GM21526 (cell line): ENCODE measurements at regions not wholly inside any gene's neighbourhood (a gene's known extent, or its start where the extent isn't known, plus 50 kb on each side); places are given as distances from the start of the nearest gene placed in this dataset.
"Not testable (repeated sequence)": the region's sequence is repeated elsewhere in the genome, so short reads cannot be mapped to it uniquely, and the experiment has no call there.

Experiments used
- ATAC-seq: cut with Tn5 transposase; IDR thresholded peaks from one replicate; pipeline ENCODE4 v1.9.1; 2021; ENCODE audit warnings: moderate library complexity; ENCODE audit not compliant: unreplicated experiment, low FRiP score

- ATAC-seq = not testable (repeated sequence)
Measured at GRCh38 chr15:22519213-22519612, 60.5 kb downstream of the GOLGA6L22 start.

- not testable (repeated sequence) for ATAC-seq
Measured at GRCh38 chr15:22526537-22526936, 67.8 kb downstream of the GOLGA6L22 start.

- ATAC-seq = peak; percentile 53
Measured at GRCh38 chr15:22527016-22527415, 68.3 kb downstream of the GOLGA6L22 start.

- ATAC-seq = not testable (repeated sequence)
Measured at GRCh38 chr15:22529200-22529599, 70.5 kb downstream of the GOLGA6L22 start.

GRCh38 chr15:22559701-22560100 lies 101.0 kb downstream of the GOLGA6L22 start:
- ATAC-seq = not testable (repeated sequence)

- ATAC-seq = not testable (repeated sequence)
Measured at GRCh38 chr15:22561716-22562115, 103.0 kb downstream of the GOLGA6L22 start.

DNA sequence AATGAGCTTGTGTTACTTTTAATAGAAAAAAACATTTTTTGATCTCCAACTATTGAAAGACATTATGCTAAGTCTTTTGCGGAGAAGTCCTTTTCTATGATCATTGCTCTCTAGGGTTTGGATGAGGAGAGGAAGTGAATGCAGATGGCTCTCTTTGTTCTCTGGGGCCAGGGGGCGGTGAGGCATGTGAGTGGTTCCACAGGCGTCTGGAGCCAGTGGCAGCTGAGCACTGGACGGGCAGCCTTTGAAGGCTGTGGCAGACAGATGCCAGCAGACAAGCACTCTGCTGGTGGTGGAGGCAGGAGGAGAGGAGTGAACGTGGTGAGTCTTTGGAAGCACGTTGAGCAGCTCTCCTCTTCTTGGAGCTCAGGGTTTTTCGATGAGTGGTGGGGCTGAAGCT lies 107.8 kb downstream of the GOLGA6L22 start:
- ATAC-seq = not testable (repeated sequence)

DNA sequence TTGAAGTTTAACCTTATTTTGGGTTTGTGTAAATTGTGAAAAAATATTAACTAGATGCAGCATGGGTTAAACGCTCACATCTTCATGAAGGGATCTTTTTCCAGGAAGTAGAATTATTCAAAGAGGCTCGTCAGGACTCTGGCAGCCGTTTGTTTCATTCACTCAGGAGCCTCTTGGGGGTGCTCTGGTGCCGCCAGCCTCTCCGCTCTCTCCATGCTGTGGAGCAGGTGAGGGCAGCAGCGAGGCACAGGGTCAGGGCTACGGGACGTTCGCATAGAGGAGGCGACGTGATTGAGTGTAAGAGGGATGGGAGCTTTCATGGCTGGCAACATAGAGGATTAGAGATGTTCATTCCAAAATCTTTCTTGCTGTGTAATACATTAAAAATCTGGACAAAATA lies 110.8 kb downstream of the GOLGA6L22 start:
- ATAC-seq = not testable (repeated sequence)

DNA sequence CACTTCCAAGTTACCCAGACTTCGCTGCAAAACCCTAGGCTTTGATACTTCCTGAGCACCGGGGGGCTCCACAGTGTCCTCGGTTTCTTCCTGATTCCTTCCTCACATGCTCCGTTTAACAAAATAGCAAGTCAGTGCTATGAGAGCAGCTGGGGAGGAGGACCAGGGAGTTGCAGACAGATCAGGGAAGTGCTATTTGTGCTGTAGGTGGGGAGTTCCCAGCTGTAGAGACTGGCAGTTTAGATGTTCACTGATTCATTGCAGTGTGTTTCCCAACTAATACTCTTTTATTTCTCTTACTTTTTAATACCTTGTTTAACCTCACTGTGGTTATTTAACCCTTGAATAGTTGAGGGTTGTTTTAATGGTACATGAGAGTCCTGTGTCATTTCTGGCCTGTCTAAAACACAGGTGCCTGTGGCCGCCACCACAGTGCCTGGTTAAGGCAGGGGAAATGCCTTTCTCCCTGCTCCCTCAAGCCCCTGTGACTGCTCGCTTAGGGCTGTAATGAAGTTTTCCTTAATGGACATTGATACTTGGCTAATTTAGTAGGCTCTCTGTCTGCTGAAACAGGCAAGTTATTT lies 113.5 kb downstream of the GOLGA6L22 start:
- not testable (repeated sequence) for ATAC-seq

GRCh38 chr15:22572792-22573191 lies 114.1 kb downstream of the GOLGA6L22 start:
- ATAC-seq = not testable (repeated sequence)

DNA sequence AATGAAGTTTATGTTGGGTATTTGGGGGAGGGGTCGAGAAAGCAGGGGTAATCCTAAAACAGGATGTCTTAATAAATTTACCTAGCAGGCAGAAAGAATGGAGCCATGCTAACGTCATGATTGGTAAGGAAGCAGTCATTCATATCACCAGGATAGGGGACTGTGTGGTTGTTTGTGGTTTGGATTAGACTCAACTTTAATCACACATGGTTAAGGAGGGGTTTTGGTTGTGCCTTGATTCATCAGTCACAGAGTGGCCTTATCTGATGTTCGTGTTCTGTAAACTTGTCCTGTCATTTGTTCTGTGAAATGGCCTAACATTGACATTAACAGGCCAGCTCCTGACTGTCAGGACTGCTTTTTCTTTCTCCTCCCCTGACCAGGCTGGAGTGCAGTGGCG lies 119.1 kb downstream of the GOLGA6L22 start:
- not testable (repeated sequence) for ATAC-seq

DNA sequence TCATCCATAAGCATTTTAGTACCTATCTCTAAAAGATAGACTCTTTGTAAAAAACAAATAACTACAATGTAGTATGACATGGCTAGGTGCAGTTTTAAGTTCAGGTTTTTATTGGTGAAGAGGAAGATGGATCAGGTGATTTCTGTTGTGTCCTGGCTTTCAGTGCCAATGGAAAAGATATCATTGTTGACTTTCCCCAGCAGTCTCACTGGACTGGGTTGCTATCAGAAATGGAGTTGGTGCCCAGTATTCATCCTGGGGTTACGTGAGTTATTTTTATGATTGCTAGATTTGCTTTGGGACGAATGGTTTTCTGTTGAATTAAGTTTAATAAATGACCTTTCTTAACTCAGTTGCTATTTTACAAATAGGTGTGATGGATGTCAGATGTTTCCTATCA lies 120.5 kb downstream of the GOLGA6L22 start:
- not testable (repeated sequence) for ATAC-seq

DNA sequence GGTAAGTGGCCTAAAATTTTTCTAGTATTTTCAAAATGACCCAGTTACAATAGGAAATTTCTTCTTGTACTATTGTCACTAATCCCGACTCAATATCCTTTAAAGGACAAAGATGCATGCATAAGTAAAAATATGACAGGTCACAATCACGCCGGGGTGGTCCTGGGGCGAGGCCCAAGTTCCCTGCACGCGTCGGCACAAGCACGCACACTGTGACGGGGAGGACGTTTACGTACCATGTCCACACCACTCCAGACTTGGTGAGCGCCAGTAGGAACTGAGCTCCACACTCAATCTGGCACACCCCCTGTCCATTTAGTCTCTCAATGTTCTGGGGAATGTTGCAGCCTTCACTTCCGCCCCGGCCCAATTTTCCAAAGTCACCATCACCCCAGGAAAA lies 128.7 kb downstream of the GOLGA6L22 start:
- ATAC-seq = not testable (repeated sequence)

DNA sequence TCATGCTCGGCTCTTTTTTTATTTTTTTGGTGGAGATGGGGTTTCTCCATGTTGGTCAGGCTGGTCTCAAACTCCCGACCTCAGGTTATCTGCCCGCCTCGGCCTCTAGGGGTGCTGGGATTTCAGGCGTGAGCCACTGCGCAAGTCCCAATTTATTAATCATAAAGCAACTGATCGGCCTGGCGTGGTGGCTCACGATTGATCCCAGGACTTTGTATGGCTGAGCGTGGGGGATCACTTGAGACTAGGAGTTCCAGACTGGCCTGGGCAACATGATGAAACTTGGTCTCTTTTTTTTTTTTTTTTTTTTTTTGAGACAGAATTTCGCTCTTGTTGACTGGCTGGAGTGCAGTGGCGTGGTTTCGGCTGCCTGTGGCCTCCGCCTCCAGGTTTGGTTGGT lies 139.8 kb downstream of the GOLGA6L22 start:
- not testable (repeated sequence) for ATAC-seq

- ATAC-seq = not testable (repeated sequence)
Measured at GRCh38 chr15:22599526-22600320, 141.0 kb downstream of the GOLGA6L22 start.

- not testable (repeated sequence) for ATAC-seq
Measured at GRCh38 chr15:22616976-22617375, 158.3 kb downstream of the GOLGA6L22 start.

- not testable (repeated sequence) for ATAC-seq
Measured at GRCh38 chr15:22631789-22632188, 154.7 kb upstream of the NIPA1 start.

- ATAC-seq = not testable (repeated sequence)
Measured at GRCh38 chr15:22639983-22640382, 146.5 kb upstream of the NIPA1 start.

DNA sequence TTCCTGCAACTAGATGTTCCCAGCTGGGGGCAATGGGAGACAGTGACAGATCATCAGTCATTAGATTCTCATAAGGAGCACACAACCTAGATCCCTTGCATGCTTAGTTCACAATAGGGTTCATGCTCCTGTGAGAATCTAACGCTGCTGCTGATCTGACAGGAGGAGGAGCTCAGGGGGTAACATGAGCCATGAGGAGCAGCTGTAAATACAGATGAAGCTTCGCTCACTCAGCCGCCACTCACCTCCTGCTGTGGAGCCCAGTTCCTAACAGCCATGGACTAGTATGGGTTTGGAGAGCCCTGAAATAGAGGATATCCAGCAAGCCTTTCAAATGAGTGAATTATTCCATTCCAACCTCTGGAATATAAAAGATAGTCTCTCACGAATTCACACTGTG lies 137.0 kb upstream of the NIPA1 start:
- ATAC-seq = not testable (repeated sequence)

DNA sequence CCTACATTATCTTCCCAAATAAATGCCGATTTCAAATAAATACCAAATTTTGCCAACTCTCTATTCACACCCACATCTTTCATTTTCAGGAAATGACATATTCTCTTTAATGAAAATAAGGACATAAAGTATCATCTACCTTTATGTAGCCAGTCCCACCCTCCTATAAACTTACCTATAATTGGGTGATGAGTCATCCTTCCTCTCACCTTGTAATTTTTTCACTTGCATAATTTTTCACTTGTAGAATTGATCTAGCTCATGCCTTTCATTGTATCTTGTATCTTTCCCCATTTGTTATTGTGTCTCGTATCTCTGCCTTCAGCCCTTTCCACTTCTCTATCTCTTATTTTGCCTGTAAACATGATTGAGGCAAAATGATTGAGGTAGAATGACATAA lies 135.3 kb upstream of the NIPA1 start:
- not testable (repeated sequence) for ATAC-seq

DNA sequence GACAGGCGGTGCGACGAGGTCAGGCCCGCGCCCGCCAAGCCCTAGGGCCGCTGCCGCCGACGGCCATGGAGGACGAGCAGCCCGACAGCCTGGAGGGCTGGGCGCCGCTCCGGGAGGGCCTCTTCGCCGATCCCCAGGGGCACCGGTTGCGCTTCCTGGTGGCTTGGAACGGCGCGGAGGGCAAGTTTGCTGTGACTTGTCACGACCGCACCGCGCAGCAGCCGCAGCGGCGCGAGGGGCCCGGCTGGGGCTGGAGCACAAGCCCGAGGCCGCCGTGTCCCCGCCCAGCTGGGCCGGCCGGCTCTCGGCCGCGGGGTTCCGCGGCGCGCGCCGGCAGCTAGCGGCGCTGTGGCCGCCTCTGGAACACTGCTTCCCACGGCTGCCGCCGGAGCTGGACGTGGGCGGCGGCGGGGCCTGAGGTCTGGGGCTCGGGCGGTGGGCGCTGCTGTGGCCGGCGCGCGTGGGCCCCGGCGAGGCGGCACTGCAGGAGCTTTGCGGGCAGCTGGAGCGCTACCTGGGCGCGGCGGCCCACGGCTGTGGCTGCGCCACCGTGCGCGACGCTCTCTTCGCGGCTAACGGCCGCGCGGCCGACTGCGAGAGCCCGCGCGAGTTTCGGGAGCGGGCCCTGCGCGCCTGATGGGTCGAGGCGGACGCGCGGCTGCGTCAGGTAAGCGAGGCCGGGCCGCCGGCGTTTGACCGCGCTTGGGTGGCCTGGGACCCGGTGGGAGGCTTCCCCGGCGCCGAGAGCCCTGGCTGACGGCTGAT lies 122.0 kb upstream of the NIPA1 start:
- ATAC-seq = peak; percentile 77
